ENCODE measurements at regions not wholly inside any gene's neighbourhood (a gene's known extent, or its start where the extent isn't known, plus 50 kb on each side); places are given as distances from the start of the nearest gene placed in this dataset.

DNA sequence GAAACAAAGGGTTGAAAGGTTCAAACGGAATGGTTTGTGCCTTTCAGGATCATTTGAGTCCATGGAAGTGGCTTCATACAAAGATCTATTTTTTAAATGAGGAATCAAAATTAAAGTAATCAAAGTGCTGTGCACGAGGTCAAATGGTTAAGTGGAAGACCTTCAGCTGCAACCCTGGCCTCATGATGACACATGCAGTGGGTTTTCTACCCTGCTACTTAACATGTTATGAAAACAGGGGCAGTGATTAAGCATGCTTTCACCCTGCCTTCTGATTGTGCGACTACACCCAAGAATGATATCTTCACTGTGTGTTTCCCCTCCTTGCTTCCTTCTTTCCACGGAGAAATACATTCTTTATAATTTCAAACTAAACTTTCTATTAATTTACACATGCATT is 604.2 kb downstream of the LRRIQ3 start:
- no peaks in the 10 kb centered on the region for H3K27me3 ChIP-seq (ENCODE audit: insufficient read depth, low read length, poor library complexity)
- no peak overlapping the region for H3K4me2 ChIP-seq (ENCODE audit: insufficient read depth, low read length)
- ATAC-seq (ENCODE audit: insufficient read depth, low read depth) (no peak), DNase-seq (no peak)
- H3K36me3 ChIP-seq (ENCODE audit: insufficient read depth, low read length) = no peaks in the 10 kb centered on the region
- no peaks in the 10 kb centered on the region for H3K79me2 ChIP-seq (ENCODE audit: insufficient read depth, low read length)
- no peak for TF ChIP-seq EZH2 (IDR thresholded peaks at IDR 0.05; ENCODE audit: borderline replicate concordance, low read depth, low read length, severe bottlenecking)
- TF ChIP-seq, protein P1, sequence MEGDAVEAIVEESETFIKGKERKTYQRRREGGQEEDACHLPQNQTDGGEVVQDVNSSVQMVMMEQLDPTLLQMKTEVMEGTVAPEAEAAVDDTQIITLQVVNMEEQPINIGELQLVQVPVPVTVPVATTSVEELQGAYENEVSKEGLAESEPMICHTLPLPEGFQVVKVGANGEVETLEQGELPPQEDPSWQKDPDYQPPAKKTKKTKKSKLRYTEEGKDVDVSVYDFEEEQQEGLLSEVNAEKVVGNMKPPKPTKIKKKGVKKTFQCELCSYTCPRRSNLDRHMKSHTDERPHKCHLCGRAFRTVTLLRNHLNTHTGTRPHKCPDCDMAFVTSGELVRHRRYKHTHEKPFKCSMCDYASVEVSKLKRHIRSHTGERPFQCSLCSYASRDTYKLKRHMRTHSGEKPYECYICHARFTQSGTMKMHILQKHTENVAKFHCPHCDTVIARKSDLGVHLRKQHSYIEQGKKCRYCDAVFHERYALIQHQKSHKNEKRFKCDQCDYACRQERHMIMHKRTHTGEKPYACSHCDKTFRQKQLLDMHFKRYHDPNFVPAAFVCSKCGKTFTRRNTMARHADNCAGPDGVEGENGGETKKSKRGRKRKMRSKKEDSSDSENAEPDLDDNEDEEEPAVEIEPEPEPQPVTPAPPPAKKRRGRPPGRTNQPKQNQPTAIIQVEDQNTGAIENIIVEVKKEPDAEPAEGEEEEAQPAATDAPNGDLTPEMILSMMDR (IDR thresholded peaks at IDR 0.05; ENCODE audit: borderline replicate concordance, extremely low read depth, low read length, poor library complexity, severe bottlenecking) = no peak
- H3K27ac ChIP-seq (ENCODE audit: low read length) = no peak overlapping the region
- H3K9ac ChIP-seq (ENCODE audit: low read depth, low read length) = no peak overlapping the region
- no peak overlapping the region for H2AFZ ChIP-seq (ENCODE audit: low read depth, low read length)
- no peak overlapping the region for H3K4me3 ChIP-seq (ENCODE audit: low read depth in 1 of 2, low read length in 2 of 2)
- no peaks in the 10 kb centered on the region for H3K4me1 ChIP-seq (ENCODE audit: insufficient read depth, low read length)
- no peaks in the 10 kb centered on the region for H4K20me1 ChIP-seq (ENCODE audit: insufficient read depth, low read length)
- no peaks in the 10 kb centered on the region for H3K9me3 ChIP-seq (ENCODE audit: insufficient read depth, low read length, severe bottlenecking)

- H3K4me3 ChIP-seq (ENCODE audit: low read depth in 1 of 2, low read length in 2 of 2) = no peak overlapping the region
- H3K4me1 ChIP-seq (ENCODE audit: insufficient read depth, low read length) = no peaks in the 10 kb centered on the region
- ATAC-seq (ENCODE audit: insufficient read depth, low read depth) (no peak), DNase-seq (no peak)
- no peak overlapping the region for H3K4me2 ChIP-seq (ENCODE audit: insufficient read depth, low read length)
- no peak overlapping the region for H2AFZ ChIP-seq (ENCODE audit: low read depth, low read length)
- TF ChIP-seq, protein P1 (IDR thresholded peaks at IDR 0.05; ENCODE audit: borderline replicate concordance, extremely low read depth, low read length, poor library complexity, severe bottlenecking) = no peak
- TF ChIP-seq EZH2 (IDR thresholded peaks at IDR 0.05; ENCODE audit: borderline replicate concordance, low read depth, low read length, severe bottlenecking) = no peak
- no peaks in the 10 kb centered on the region for H3K9me3 ChIP-seq (ENCODE audit: insufficient read depth, low read length, severe bottlenecking)
- no peak overlapping the region for H3K27ac ChIP-seq (ENCODE audit: low read length)
- H3K79me2 ChIP-seq (ENCODE audit: insufficient read depth, low read length) = no peaks in the 10 kb centered on the region
- H4K20me1 ChIP-seq (ENCODE audit: insufficient read depth, low read length) = no peaks in the 10 kb centered on the region
- H3K27me3 ChIP-seq (ENCODE audit: insufficient read depth, low read length, poor library complexity) = no peaks in the 10 kb centered on the region
- H3K36me3 ChIP-seq (ENCODE audit: insufficient read depth, low read length) = no peaks in the 10 kb centered on the region
- H3K9ac ChIP-seq (ENCODE audit: low read depth, low read length) = no peak overlapping the region
Measured at GRCh38 chr1:73593364-73593763, 604.6 kb downstream of the LRRIQ3 start.

DNA sequence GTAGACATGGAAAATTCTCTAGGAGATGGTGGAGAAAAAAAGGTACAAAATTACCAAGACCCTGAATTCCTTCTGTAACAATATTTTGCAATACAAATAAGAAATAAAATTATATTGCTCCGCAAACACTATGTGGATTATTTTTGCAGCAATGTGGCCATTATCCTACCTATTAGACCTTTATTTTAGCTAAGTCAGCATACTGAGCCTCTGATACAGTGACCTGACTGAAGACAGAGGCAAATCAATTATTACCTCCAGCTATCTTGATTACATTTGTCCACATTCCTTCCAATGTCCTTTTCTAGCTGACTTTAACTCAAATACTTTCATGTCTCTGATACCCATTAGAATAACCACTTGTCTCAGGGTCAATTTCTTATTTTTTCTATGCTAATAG is 610.9 kb downstream of the LRRIQ3 start:
- H3K27me3 ChIP-seq (ENCODE audit: insufficient read depth, low read length, poor library complexity) = no peaks in the 10 kb centered on the region
- TF ChIP-seq EZH2 (IDR thresholded peaks at IDR 0.05; ENCODE audit: borderline replicate concordance, low read depth, low read length, severe bottlenecking) = no peak
- TF ChIP-seq, protein P1 (IDR thresholded peaks at IDR 0.05; ENCODE audit: borderline replicate concordance, extremely low read depth, low read length, poor library complexity, severe bottlenecking) = no peak
- ATAC-seq (ENCODE audit: insufficient read depth, low read depth) (no peak), DNase-seq (no peak)
- no peaks in the 10 kb centered on the region for H4K20me1 ChIP-seq (ENCODE audit: insufficient read depth, low read length)
- no peak overlapping the region for H3K27ac ChIP-seq (ENCODE audit: low read length)
- H3K4me3 ChIP-seq (ENCODE audit: low read depth in 1 of 2, low read length in 2 of 2) = no peak overlapping the region
- H3K36me3 ChIP-seq (ENCODE audit: insufficient read depth, low read length) = no peaks in the 10 kb centered on the region
- no peak overlapping the region for H3K9ac ChIP-seq (ENCODE audit: low read depth, low read length)
- H2AFZ ChIP-seq (ENCODE audit: low read depth, low read length) = no peak overlapping the region
- no peaks in the 10 kb centered on the region for H3K4me1 ChIP-seq (ENCODE audit: insufficient read depth, low read length)
- no peaks in the 10 kb centered on the region for H3K79me2 ChIP-seq (ENCODE audit: insufficient read depth, low read length)
- H3K4me2 ChIP-seq (ENCODE audit: insufficient read depth, low read length) = no peak overlapping the region
- no peaks in the 10 kb centered on the region for H3K9me3 ChIP-seq (ENCODE audit: insufficient read depth, low read length, severe bottlenecking)

- no peaks in the 10 kb centered on the region for H3K27me3 ChIP-seq (ENCODE audit: insufficient read depth, low read length, poor library complexity)
- TF ChIP-seq, protein P1 (IDR thresholded peaks at IDR 0.05; ENCODE audit: borderline replicate concordance, extremely low read depth, low read length, poor library complexity, severe bottlenecking) = no peak
- no peak for TF ChIP-seq EZH2 (IDR thresholded peaks at IDR 0.05; ENCODE audit: borderline replicate concordance, low read depth, low read length, severe bottlenecking)
- H3K79me2 ChIP-seq (ENCODE audit: insufficient read depth, low read length) = no peaks in the 10 kb centered on the region
- 0 out of 2 replicates have a peak, but pooled peaks cover 4% of the 10 kb centered on the region for H3K4me1 ChIP-seq (ENCODE audit: insufficient read depth, low read length)
- H3K9ac ChIP-seq (ENCODE audit: low read depth, low read length) = no peak overlapping the region
- no peak overlapping the region for H3K4me3 ChIP-seq (ENCODE audit: low read depth in 1 of 2, low read length in 2 of 2)
- H2AFZ ChIP-seq (ENCODE audit: low read depth, low read length) = no peak overlapping the region
- H3K4me2 ChIP-seq (ENCODE audit: insufficient read depth, low read length) = no peak overlapping the region
- no peak for DNase-seq
- no peak overlapping the region for H3K27ac ChIP-seq (ENCODE audit: low read length)
- H3K36me3 ChIP-seq (ENCODE audit: insufficient read depth, low read length) = no peaks in the 10 kb centered on the region
- no peaks in the 10 kb centered on the region for H4K20me1 ChIP-seq (ENCODE audit: insufficient read depth, low read length)
- ATAC-seq (ENCODE audit: insufficient read depth, low read depth) = no peak
- H3K9me3 ChIP-seq (ENCODE audit: insufficient read depth, low read length, severe bottlenecking) = no peaks in the 10 kb centered on the region
Measured at GRCh38 chr1:73577206-73577605, 620.8 kb downstream of the LRRIQ3 start.
